Endothelial cell of umbilical vein (primary cell): ENCODE measurements at regions not wholly inside any gene's neighbourhood (a gene's known extent, or its start where the extent isn't known, plus 50 kb on each side); places are given as distances from the start of the nearest gene placed in this dataset.

Source experiments
- BruUV-seq: library from RNA; stranded (reverse); fragments of 400-500 nt; replicated peaks from 2 replicates; lab custom pipeline; 2021; lab: Mats Ljungman, UMichigan
- CTCF ChIA-PET: fragments of 300-600, 350-600 bp; sonication (Branson Sonifier 250); formaldehyde crosslinking; loops from one replicate; lab custom pipeline; 2021; ENCODE audit warnings: antibody characterized with exemption, inconsistent platforms; lab: Charles Lee
- POLR2A ChIA-PET: fragments of 300-600, 350-600 bp; sonication (Branson Sonifier 250); formaldehyde crosslinking; loops from one replicate; lab custom pipeline; 2021; ENCODE audit warnings: antibody characterized with exemption, inconsistent platforms; lab: Charles Lee
- DNase-seq: peaks from one replicate; pipeline ENCODE4 v3.0.0-alpha.2; 2011; ENCODE audit warnings: low read depth, low spot score
- FAIRE-seq: peaks from 2 replicates; lab custom pipeline; 2011; peaks lifted over from hg19 to GRCh38; lab: Jason Lieb, UNC
- H2AFZ ChIP-seq: 2 replicates; pipeline ENCODE4 v1.6.0; 2012; ENCODE audit warnings: low read depth, low read length, control low read depth, inconsistent platforms
- H3K27ac ChIP-seq: 2 replicates; pipeline ENCODE4 v1.5.1; 2011; ENCODE audit warnings: low read depth, mild to moderate bottlenecking, control low read depth, low read length, moderate library complexity; ENCODE audit not compliant: insufficient read depth
- H3K27me3 ChIP-seq, 2 experiments: 2 replicates each; pipeline versions ENCODE4 v1.6.0 to v1.6.1; 2011; ENCODE audit warnings: low read length in 2 of 2, mixed read lengths in 1 of 2; ENCODE audit not compliant: control insufficient read depth in 2 of 2, insufficient read depth in 2 of 2
- H3K36me3 ChIP-seq, 2 experiments: 2 replicates in 1 of 2; 3 replicates in 1 of 2; pipeline ENCODE4 v1.5.1; 2011; ENCODE audit warnings: low read length in 2 of 2, mild to moderate bottlenecking in 1 of 2, moderate library complexity in 1 of 2; ENCODE audit not compliant: control insufficient read depth in 2 of 2, insufficient read depth in 2 of 2; ENCODE audit errors: extremely low read depth in 1 of 2
- H3K4me1 ChIP-seq: 3 replicates; pipeline ENCODE4 v1.5.1; 2011; ENCODE audit warnings: mild to moderate bottlenecking, low read length; ENCODE audit not compliant: control insufficient read depth, insufficient read depth; ENCODE audit errors: extremely low read depth
- H3K4me2 ChIP-seq: 2 replicates; pipeline ENCODE4 v1.6.1; 2011; ENCODE audit warnings: low read length, control low read depth, mixed read lengths; ENCODE audit not compliant: insufficient read depth
- H3K4me3 ChIP-seq, 3 experiments: fragments of 200-600 bp in 1 of 3; sonication (generic), shearing (Covaris generic) in 1 of 3; replicated peaks in 1 of 3; 2 replicates each; pipeline ENCODE4 v1.5.1; 2011 to 2016; ENCODE audit warnings: control low read depth in 3 of 3, low read length in 3 of 3, mild to moderate bottlenecking in 2 of 3, inconsistent platforms in 1 of 3, low read depth in 1 of 3, moderate library complexity in 1 of 3; ENCODE audit not compliant: insufficient read depth in 1 of 3
- H3K79me2 ChIP-seq: 2 replicates; pipeline ENCODE4 v1.6.0; 2012; ENCODE audit warnings: low read length, inconsistent platforms; ENCODE audit not compliant: control insufficient read depth, insufficient read depth
- H3K9ac ChIP-seq: replicated peaks from 2 replicates; pipeline ENCODE3; 2011; ENCODE audit warnings: low read length, control low read depth; ENCODE audit not compliant: insufficient read depth; ENCODE audit errors: extremely low read depth
- H3K9me1 ChIP-seq: replicated peaks from 3 replicates; pipeline ENCODE4 v1.6.0; 2011; ENCODE audit warnings: mild to moderate bottlenecking, low read length; ENCODE audit not compliant: control insufficient read depth, insufficient read depth; ENCODE audit errors: extremely low read depth
- H3K9me3 ChIP-seq: replicated peaks from 2 replicates; pipeline ENCODE4 v1.5.1; 2012; ENCODE audit warnings: low read length, inconsistent platforms; ENCODE audit not compliant: control insufficient read depth, insufficient read depth
- H4K20me1 ChIP-seq: replicated peaks from 2 replicates; pipeline ENCODE3; 2011; ENCODE audit warnings: mild to moderate bottlenecking, low read length; ENCODE audit not compliant: control insufficient read depth, insufficient read depth; ENCODE audit errors: extremely low read depth
- EZH2 ChIP-seq: IDR thresholded peaks from 2 replicates; pipeline ENCODE4 v1.6.1; 2012; ENCODE audit warnings: borderline replicate concordance, low read depth, mild to moderate bottlenecking, moderate library complexity, low read length, inconsistent platforms; ENCODE audit not compliant: severe bottlenecking
- FOS ChIP-seq: IDR thresholded peaks from 2 replicates; pipeline ENCODE4 v1.6.1; 2011; ENCODE audit warnings: mild to moderate bottlenecking, low read length, moderate library complexity, borderline replicate concordance; ENCODE audit not compliant: insufficient read depth
- GATA2 ChIP-seq: IDR thresholded peaks from 2 replicates; pipeline ENCODE4 v1.7.0; 2011; ENCODE audit warnings: low read depth, mild to moderate bottlenecking, moderate library complexity, mixed read lengths, low read length; ENCODE audit not compliant: insufficient read length, insufficient read depth
- JUN ChIP-seq: IDR thresholded peaks from 2 replicates; pipeline ENCODE4 v1.6.1; 2011; ENCODE audit warnings: borderline replicate concordance, low read depth; ENCODE audit not compliant: insufficient read length, insufficient read depth
- MAX ChIP-seq: IDR thresholded peaks from 2 replicates; pipeline ENCODE4 v1.6.1; 2011; ENCODE audit not compliant: insufficient read depth, insufficient read length
- MYC ChIP-seq: IDR thresholded peaks from one replicate; pipeline ENCODE4 v1.6.1; 2011; ENCODE audit warnings: mild to moderate bottlenecking, low read depth, low read length
- POLR2A ChIP-seq: IDR thresholded peaks from 2 replicates; pipeline ENCODE4 v1.6.1; 2012; ENCODE audit warnings: low read depth, mild to moderate bottlenecking, control low read depth, low read length
- POLR2AphosphoS5 ChIP-seq: IDR thresholded peaks from 2 replicates; pipeline ENCODE4 v1.6.1; 2012; ENCODE audit warnings: low read depth, mild to moderate bottlenecking, control low read depth, low read length, moderate library complexity; ENCODE audit not compliant: insufficient read depth
- dilution Hi-C: fragments of 300-500 bp; cut with MboI; formaldehyde crosslinking; loops from one replicate; pipeline ENCODE4 v1.15.0; 2019; ENCODE audit warnings: low sequenced_read_pairs; ENCODE audit not compliant: extremely low pct_ligation_motif_present
- intact Hi-C: fragments of 100-400 bp; cut with micrococcal nuclease; formaldehyde crosslinking; loops from one replicate; pipeline ENCODE4 v1.10.0; 2022
- TF ChIP-seq, protein P1 (sequence below), 2 donors: IDR thresholded peaks; 1 replicate in 1 of 2; 2 replicates in 1 of 2; pipeline ENCODE4 v1.5.1; 2011; ENCODE audit warnings: low read length in 2 of 2, mild to moderate bottlenecking in 2 of 2, moderate library complexity in 2 of 2, control low read depth in 1 of 2, inconsistent platforms in 1 of 2, low read depth in 1 of 2; ENCODE audit not compliant: insufficient read depth in 1 of 2; ENCODE audit errors: extremely low read depth in 1 of 2

GRCh38 chr12:17975239-17975638, 114.8 kb downstream of the RERGL start:
- Histone ChIP-seq H3K9me1 (no peaks in the 10 kb centered on the region), H2AFZ (no peak overlapping the region), H3K27ac (no peak overlapping the region), H3K79me2 (no peaks in the 10 kb centered on the region), H4K20me1 (no peaks in the 10 kb centered on the region), H3K4me3 (no peak overlapping the region), H3K27me3 (no peaks in the 10 kb centered on the region), H3K9me3 (no peaks in the 10 kb centered on the region), H3K4me1 (no peaks in the 10 kb centered on the region), H3K9ac (no peak overlapping the region), H3K36me3 (no peaks in the 10 kb centered on the region), H3K4me2 (no peak overlapping the region)
- ChIA-PET CTCF (interaction anchor here (1.0 to 2.0 kb wide), 5 partner anchors 12 to 1589 kb away, joined by 3 to 8 read pairs (median 3); no protein-coding TSS in a partner anchor), POLR2A (no interaction called here)
- dilution Hi-C loops (no loop called here), intact Hi-C loops (no loop called here)
- TF ChIP-seq JUN = no peak
- TF ChIP-seq POLR2A = no peak
- TF ChIP-seq GATA2 = no peak
- TF ChIP-seq FOS = no peak
- TF ChIP-seq MAX = no peak
- TF ChIP-seq, protein P1, sequence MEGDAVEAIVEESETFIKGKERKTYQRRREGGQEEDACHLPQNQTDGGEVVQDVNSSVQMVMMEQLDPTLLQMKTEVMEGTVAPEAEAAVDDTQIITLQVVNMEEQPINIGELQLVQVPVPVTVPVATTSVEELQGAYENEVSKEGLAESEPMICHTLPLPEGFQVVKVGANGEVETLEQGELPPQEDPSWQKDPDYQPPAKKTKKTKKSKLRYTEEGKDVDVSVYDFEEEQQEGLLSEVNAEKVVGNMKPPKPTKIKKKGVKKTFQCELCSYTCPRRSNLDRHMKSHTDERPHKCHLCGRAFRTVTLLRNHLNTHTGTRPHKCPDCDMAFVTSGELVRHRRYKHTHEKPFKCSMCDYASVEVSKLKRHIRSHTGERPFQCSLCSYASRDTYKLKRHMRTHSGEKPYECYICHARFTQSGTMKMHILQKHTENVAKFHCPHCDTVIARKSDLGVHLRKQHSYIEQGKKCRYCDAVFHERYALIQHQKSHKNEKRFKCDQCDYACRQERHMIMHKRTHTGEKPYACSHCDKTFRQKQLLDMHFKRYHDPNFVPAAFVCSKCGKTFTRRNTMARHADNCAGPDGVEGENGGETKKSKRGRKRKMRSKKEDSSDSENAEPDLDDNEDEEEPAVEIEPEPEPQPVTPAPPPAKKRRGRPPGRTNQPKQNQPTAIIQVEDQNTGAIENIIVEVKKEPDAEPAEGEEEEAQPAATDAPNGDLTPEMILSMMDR (IDR thresholded peaks at IDR 0.05; ENCODE audit: extremely low read depth in 1 of 2, insufficient read depth in 1 of 2, low read depth in 1 of 2, low read length in 2 of 2) = no peak
- no peak for TF ChIP-seq EZH2
- no peak for TF ChIP-seq MYC
- TF ChIP-seq POLR2AphosphoS5 = no peak
- no TSS peak for BruUV-seq
- FAIRE-seq (no peak), DNase-seq (no peak)
